ENCODE measurements at regions not wholly inside any gene's neighbourhood (a gene's known extent, or its start where the extent isn't known, plus 50 kb on each side); places are given as distances from the start of the nearest gene placed in this dataset.

- Histone ChIP-seq H2AFZ (ENCODE audit: low read length) (no peak overlapping the region), H3K79me2 (ENCODE audit: insufficient read depth, low read length) (no peaks in the 10 kb centered on the region), H3K18ac (ENCODE audit: insufficient read length, low read depth, low read length) (no peak overlapping the region), H2BK5ac (ENCODE audit: insufficient read length, low read length) (no peak overlapping the region), H3K27me3 (ENCODE audit: insufficient read depth, low read length) (peaks cover 2% of the 10 kb centered on the region; the same call in 1 of the 2 replicates), H2BK12ac (ENCODE audit: insufficient read length, low read depth, low read length) (no peak overlapping the region), H3K9ac (ENCODE audit: extremely low read depth, insufficient read length, low read length) (no peak overlapping the region), H3T11ph (ENCODE audit: low read length) (no peak overlapping the region), H3K23ac (ENCODE audit: insufficient read length, low read depth, low read length) (no peak overlapping the region), H3K14ac (ENCODE audit: insufficient read depth, low read length) (no peak overlapping the region), H3K9me3 (ENCODE audit: control insufficient read depth, low read depth, low read length) (no peaks in the 10 kb centered on the region), H3K4me2 (ENCODE audit: insufficient read depth, insufficient read length, low read length) (no peak overlapping the region), H2BK120ac (ENCODE audit: low read depth, low read length, poor library complexity, severe bottlenecking) (no peak overlapping the region), H4K5ac (ENCODE audit: insufficient read length, low read depth, low read length) (no peak overlapping the region), H2BK20ac (ENCODE audit: low read depth, low read length, poor library complexity, severe bottlenecking) (no peak overlapping the region), H4K8ac (replicated peaks; ENCODE audit: insufficient read length, low read depth, low read length) (no peak overlapping the region), H4K91ac (ENCODE audit: insufficient read length, low read depth, low read length) (no peak overlapping the region), H3K4me1 (ENCODE audit: insufficient read depth, low read length) (peaks cover 7% of the 10 kb centered on the region), H3K56ac (ENCODE audit: insufficient read length, low read depth, low read length) (no peak overlapping the region), H3K79me1 (ENCODE audit: insufficient read depth, low read depth, low read length, poor library complexity, severe bottlenecking) (no peaks in the 10 kb centered on the region), H2BK15ac (ENCODE audit: low read depth, low read length) (no peak overlapping the region), H3K27ac (ENCODE audit: insufficient read length, low read depth, low read length) (no peak overlapping the region), H3K23me2 (ENCODE audit: insufficient read length, low read depth, low read length, poor library complexity, severe bottlenecking) (no peaks in the 10 kb centered on the region), H3K4ac (ENCODE audit: low read depth, low read length) (no peak overlapping the region), H2AK5ac (ENCODE audit: insufficient read length, low read length) (no peak overlapping the region), H4K20me1 (ENCODE audit: control insufficient read depth, insufficient read depth, insufficient read length) (no peaks in the 10 kb centered on the region)
- DNase-seq, result no peak
- TF ChIP-seq CTCF (conservative IDR thresholded peaks at IDR 0.05), result no peak
- Mint-ChIP-seq H3K9me3 (no peaks in the 10 kb centered on the region), H3K4me3 (no peak overlapping the region), H3K27me3 (ENCODE audit: low read depth) (no peaks in the 10 kb centered on the region), H3K36me3 (ENCODE audit: insufficient read depth in 1 of 3, low read depth in 3 of 3) (no peaks in the 10 kb centered on the region), H3K4me1 (peaks cover 16 to 31% of the 10 kb centered on the region in 2 experiments), H3K27ac (no peak overlapping the region; a peak in 1 of 7 replicates)
- WGBS (ENCODE audit: extremely low coverage, insufficient read length, low lambda C conversion rate), result no CpG with 5 or more reads among the region's 3 CpGs
These were observed 395.8 kb upstream of the MAF start for GRCh38 chr16:79996321-79996720.

All from H9 (cell line).